IMR-90 (cell line): ENCODE measurements at regions not wholly inside any gene's neighbourhood (a gene's known extent, or its start where the extent isn't known, plus 50 kb on each side); places are given as distances from the start of the nearest gene placed in this dataset.

Experiments
- ATAC-seq: fragments of 200-7000 bp; cut with Tn5 transposase; 2 replicates; pipeline ENCODE4 v1.9.1; 2020; ENCODE audit warnings: low read depth, mild to moderate bottlenecking, moderate library complexity
- BruUV-seq: library from RNA; stranded (reverse); fragments of 400-500 nt; replicated peaks from 2 replicates; lab custom pipeline; 2021; lab: Mats Ljungman, UMichigan
- CTCF ChIA-PET: fragments of 300-600 bp; formaldehyde crosslinking; extraction: SDS; loops from one replicate; lab custom pipeline; 2021; ENCODE audit warnings: antibody characterized with exemption; lab: Yijun Ruan, JAX
- POLR2A ChIA-PET: fragments of 300-600 bp; sonication (Branson Sonifier 250); formaldehyde crosslinking; loops from one replicate; lab custom pipeline; 2022; ENCODE audit warnings: antibody characterized with exemption; ENCODE audit not compliant: unreplicated experiment; lab: Charles Lee
- DNase-seq: peaks from one replicate; pipeline ENCODE4 v3.0.0; 2013
- H2AFZ ChIP-seq: replicated peaks from 2 replicates; pipeline ENCODE3; 2013; ENCODE audit warnings: low read length, mild to moderate bottlenecking; ENCODE audit not compliant: poor library complexity
- H2AK5ac ChIP-seq: 2 replicates; pipeline ENCODE4 v1.6.1; 2013; ENCODE audit warnings: low read depth, low read length, inconsistent platforms
- H2AK9ac ChIP-seq: replicated peaks from 2 replicates; pipeline ENCODE3; 2013; ENCODE audit warnings: mild to moderate bottlenecking, low read depth, low read length, moderate library complexity; ENCODE audit not compliant: poor library complexity
- H2BK120ac ChIP-seq: 2 replicates; pipeline ENCODE4 v1.6.1; 2013; ENCODE audit warnings: low read depth, low read length, inconsistent platforms
- H2BK15ac ChIP-seq: 3 replicates; pipeline ENCODE4 v1.6.1; 2013; ENCODE audit warnings: low read depth, low read length, inconsistent platforms
- H2BK20ac ChIP-seq: 2 replicates; pipeline ENCODE4 v1.6.1; 2013; ENCODE audit warnings: low read depth, mild to moderate bottlenecking, inconsistent platforms, low read length, moderate library complexity
- H2BK5ac ChIP-seq: 2 replicates; pipeline ENCODE4 v1.6.1; 2013; ENCODE audit warnings: mild to moderate bottlenecking, low read depth, low read length, inconsistent platforms; ENCODE audit not compliant: poor library complexity, severe bottlenecking
- H3K14ac ChIP-seq: replicated peaks from 2 replicates; pipeline ENCODE4 v1.6.1; 2013; ENCODE audit warnings: low read depth, low read length, inconsistent platforms
- H3K18ac ChIP-seq: 2 replicates; pipeline ENCODE4 v1.6.1; 2013; ENCODE audit warnings: low read depth, low read length, control low read depth
- H3K23ac ChIP-seq: 2 replicates; pipeline ENCODE4 v1.6.1; 2013; ENCODE audit warnings: low read depth, low read length, inconsistent platforms
- H3K27ac ChIP-seq: 2 replicates; pipeline ENCODE4 v1.5.1; 2013; ENCODE audit warnings: mild to moderate bottlenecking, control low read depth, low read length; ENCODE audit not compliant: insufficient read depth
- H3K27me3 ChIP-seq: 2 replicates; pipeline ENCODE4 v1.6.1; 2013; ENCODE audit warnings: low read length; ENCODE audit not compliant: control insufficient read depth, insufficient read depth
- H3K36me3 ChIP-seq: 2 replicates; pipeline ENCODE4 v1.6.1; 2013; ENCODE audit warnings: low read length, mixed read lengths; ENCODE audit not compliant: control insufficient read depth, insufficient read depth
- H3K4ac ChIP-seq: 2 replicates; pipeline ENCODE4 v1.6.1; 2013; ENCODE audit warnings: low read depth, low read length, inconsistent platforms
- H3K4me1 ChIP-seq: 2 replicates; pipeline ENCODE4 v1.6.1; 2013; ENCODE audit warnings: low read length, mixed read lengths; ENCODE audit not compliant: control insufficient read depth, insufficient read depth
- H3K4me2 ChIP-seq: 2 replicates; pipeline ENCODE4 v1.6.1; 2013; ENCODE audit warnings: low read depth, mild to moderate bottlenecking, control low read depth, low read length, moderate library complexity
- H3K4me3 ChIP-seq: 2 replicates; pipeline ENCODE4 v1.5.1; 2013; ENCODE audit warnings: low read depth, mild to moderate bottlenecking, control low read depth, low read length, moderate library complexity; ENCODE audit not compliant: insufficient read depth
- H3K56ac ChIP-seq: 2 replicates; pipeline ENCODE4 v1.6.1; 2013; ENCODE audit warnings: low read length, inconsistent platforms; ENCODE audit not compliant: insufficient read depth; ENCODE audit errors: extremely low read depth
- H3K79me1 ChIP-seq, 2 experiments: 2 replicates each; pipeline ENCODE4 v1.6.1; 2013; ENCODE audit warnings: low read length in 2 of 2, inconsistent platforms in 1 of 2, low read depth in 1 of 2
- H3K9ac ChIP-seq: 2 replicates; pipeline ENCODE4 v1.6.1; 2013; ENCODE audit warnings: low read depth, low read length, control low read depth
- H3K9me1 ChIP-seq: 2 replicates; pipeline ENCODE4 v1.6.1; 2013; ENCODE audit warnings: low read length, inconsistent platforms; ENCODE audit not compliant: insufficient read depth
- H3K9me3 ChIP-seq: 2 replicates; pipeline ENCODE4 v1.6.1; 2013; ENCODE audit warnings: low read length; ENCODE audit not compliant: control insufficient read depth, insufficient read depth
- H4K20me1 ChIP-seq: 2 replicates; pipeline ENCODE4 v1.6.1; 2013; ENCODE audit warnings: low read length, inconsistent platforms; ENCODE audit not compliant: insufficient read depth
- H4K5ac ChIP-seq: 2 replicates; pipeline ENCODE4 v1.6.1; 2013; ENCODE audit warnings: mild to moderate bottlenecking, low read depth, low read length, control low read depth
- H4K8ac ChIP-seq, 2 experiments: 2 replicates each; pipeline ENCODE4 v1.6.1; 2013; ENCODE audit warnings: low read depth in 2 of 2, low read length in 2 of 2, control low read depth in 1 of 2, inconsistent platforms in 1 of 2
- H4K91ac ChIP-seq: 2 replicates; pipeline ENCODE4 v1.6.1; 2013; ENCODE audit warnings: low read depth, low read length, inconsistent platforms; ENCODE audit not compliant: insufficient read depth
- BHLHE40 ChIP-seq: fragments of 150-350 bp; IDR thresholded peaks from 2 replicates; pipeline ENCODE4 v1.6.1; 2016; ENCODE audit warnings: mild to moderate bottlenecking, low read depth, low read length
- CTCF ChIP-seq: conservative IDR thresholded peaks from 2 replicates; pipeline ENCODE4 v1.5.1; 2012; ENCODE audit warnings: mild to moderate bottlenecking, low read depth, low read length, improper control_type of control experiment
- ELK1 ChIP-seq: fragments of 150-350 bp; IDR thresholded peaks from 2 replicates; pipeline ENCODE4 v1.6.1; 2016; ENCODE audit warnings: low read depth, mild to moderate bottlenecking, low read length, moderate library complexity, borderline replicate concordance
- FOS ChIP-seq: fragments of 150-350 bp; IDR thresholded peaks from 2 replicates; pipeline ENCODE4 v1.6.1; 2016; ENCODE audit warnings: low read depth, low read length
- MAZ ChIP-seq: IDR thresholded peaks from 2 replicates; pipeline ENCODE4 v1.6.1; 2012; ENCODE audit warnings: low read depth, mild to moderate bottlenecking, low read length, improper control_type of control experiment, moderate library complexity, borderline replicate concordance
- NFE2L2 ChIP-seq: fragments of 150-350 bp; IDR thresholded peaks from 2 replicates; pipeline ENCODE4 v1.6.1; 2016; ENCODE audit warnings: low read depth, mild to moderate bottlenecking, low read length
- RAD21 ChIP-seq: IDR thresholded peaks from 2 replicates; pipeline ENCODE4 v1.6.1; 2012; ENCODE audit warnings: low read length, improper control_type of control experiment
- RCOR1 ChIP-seq: IDR thresholded peaks from 2 replicates; pipeline ENCODE4 v1.6.1; 2012; ENCODE audit warnings: mild to moderate bottlenecking, low read length, improper control_type of control experiment; ENCODE audit not compliant: insufficient replicate concordance
- RFX5 ChIP-seq: IDR thresholded peaks from 2 replicates; pipeline ENCODE4 v1.8.0; 2012; ENCODE audit warnings: low read depth, mild to moderate bottlenecking, low read length, moderate library complexity
- SMC3 ChIP-seq: fragments of 150-350 bp; IDR thresholded peaks from 2 replicates; pipeline ENCODE4 v1.6.1; 2016; ENCODE audit warnings: low read depth, mild to moderate bottlenecking, antibody characterized with exemption, low read length, moderate library complexity
- WGBS, 2 experiments: methylation state at CpG; one replicate each; pipeline versions ENCODE4 v1.1.5 to v1.1.7; 2013; ENCODE audit warnings: missing lambda C conversion rate in 2 of 2; ENCODE audit not compliant: insufficient read length in 1 of 2; ENCODE audit errors: extremely low coverage in 2 of 2; 5-methylcytosine and 5-hydroxymethylcytosine counted together
- dilution Hi-C: fragments of 300-500 bp; cut with HindIII; formaldehyde crosslinking; loops from one replicate; pipeline ENCODE4 v1.14.3; 2018; ENCODE audit warnings: low sequenced_read_pairs; ENCODE audit not compliant: unreplicated experiment
- in situ Hi-C: fragments of 300-500 bp; cut with MboI; formaldehyde crosslinking; loops from 3 replicates; pipeline ENCODE4 v1.14.3; 2019; ENCODE audit warnings: low sequenced_read_pairs, inconsistent platforms, mixed read lengths
- intact Hi-C: fragments of 100-400 bp; cut with micrococcal nuclease; formaldehyde crosslinking; loops from 2 replicates; pipeline ENCODE4 v1.10.0; 2022

DNA sequence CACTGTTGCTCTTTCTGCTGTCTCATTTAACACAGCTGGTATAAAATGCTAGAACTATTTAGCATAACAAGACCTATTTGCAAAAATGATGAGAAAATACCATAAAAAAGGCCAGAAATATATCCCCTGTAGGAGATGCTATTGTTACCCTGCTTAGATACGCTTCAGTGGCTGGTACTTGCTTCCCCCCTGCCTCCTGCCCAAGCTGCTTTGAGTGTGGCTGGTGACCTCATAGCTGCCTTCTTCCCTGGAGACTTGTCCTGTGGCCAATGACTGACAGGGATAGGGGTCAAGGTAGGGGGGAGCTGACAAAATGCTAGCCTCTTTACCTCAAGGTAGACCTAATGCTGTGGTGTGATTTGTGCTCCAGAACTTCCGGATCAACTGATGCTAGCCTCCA is 150.2 kb upstream of the ZEB2 start:
- H2BK20ac ChIP-seq: no peak overlapping the region
- H3K9me3 ChIP-seq: no peaks in the 10 kb centered on the region
- H3K9me1 ChIP-seq: no peaks in the 10 kb centered on the region
- H2AFZ ChIP-seq: no peak overlapping the region
- no peak overlapping the region for H3K23ac ChIP-seq
- H4K8ac ChIP-seq: no peak overlapping the region
- dilution Hi-C loops (no loop called here), in situ Hi-C loops (no loop called here), intact Hi-C loops (no loop called here)
- H3K27me3 ChIP-seq: no peaks in the 10 kb centered on the region
- no CpG with 5 or more reads among the region's 2 CpGs for WGBS, 2 experiments
- ChIA-PET POLR2A (no interaction called here), CTCF (no interaction called here)
- no peaks in the 10 kb centered on the region for H3K36me3 ChIP-seq
- no peak overlapping the region for H2AK5ac ChIP-seq
- no peak overlapping the region for H4K91ac ChIP-seq
- no peak overlapping the region for H3K56ac ChIP-seq
- no peak overlapping the region for H3K14ac ChIP-seq
- no peak overlapping the region for H2AK9ac ChIP-seq
- H4K20me1 ChIP-seq: no peaks in the 10 kb centered on the region
- H3K4me1 ChIP-seq: no peaks in the 10 kb centered on the region
- no peak overlapping the region for H3K18ac ChIP-seq
- no peaks in the 10 kb centered on the region for H3K79me1 ChIP-seq
- BruUV-seq: no TSS peak
- TF ChIP-seq CTCF: no peak
- no peak for TF ChIP-seq RCOR1
- no peak for TF ChIP-seq SMC3
- no peak for TF ChIP-seq BHLHE40
- TF ChIP-seq NFE2L2: no peak
- no peak for TF ChIP-seq RAD21
- TF ChIP-seq FOS: no peak
- TF ChIP-seq ELK1: no peak
- TF ChIP-seq RFX5: no peak
- no peak for TF ChIP-seq MAZ
- no peak overlapping the region for H3K9ac ChIP-seq
- ATAC-seq: no peak
- H3K4ac ChIP-seq: no peak overlapping the region
- H3K27ac ChIP-seq: no peak overlapping the region
- no peak overlapping the region for H4K5ac ChIP-seq
- no peak overlapping the region for H2BK5ac ChIP-seq
- no peak overlapping the region for H3K4me3 ChIP-seq
- DNase-seq: no peak
- H2BK15ac ChIP-seq: no peak overlapping the region
- H3K4me2 ChIP-seq: no peak overlapping the region
- no peak overlapping the region for H2BK120ac ChIP-seq
